22Rv1 (cell line): ENCODE measurements at regions not wholly inside any gene's neighbourhood (a gene's known extent, or its start where the extent isn't known, plus 50 kb on each side); places are given as distances from the start of the nearest gene placed in this dataset.

Experiments used
- CTCF ChIP-seq: fragments of 450-650 bp; IDR thresholded peaks from 2 replicates; pipeline ENCODE4 v1.5.1; 2017; ENCODE audit warnings: mild to moderate bottlenecking
- ZFX ChIP-seq: fragments of 450-650 bp; IDR thresholded peaks from 2 replicates; pipeline ENCODE4 v1.6.1; 2017; ENCODE audit warnings: antibody characterized with exemption, borderline replicate concordance

GRCh38 chr3:159059395-159059794 is 257.5 kb downstream of the MFSD1 start:
- no peak for TF ChIP-seq CTCF
- TF ChIP-seq ZFX = no peak
